ENCODE measurements at regions not wholly inside any gene's neighbourhood (a gene's known extent, or its start where the extent isn't known, plus 50 kb on each side); places are given as distances from the start of the nearest gene placed in this dataset.

DNA sequence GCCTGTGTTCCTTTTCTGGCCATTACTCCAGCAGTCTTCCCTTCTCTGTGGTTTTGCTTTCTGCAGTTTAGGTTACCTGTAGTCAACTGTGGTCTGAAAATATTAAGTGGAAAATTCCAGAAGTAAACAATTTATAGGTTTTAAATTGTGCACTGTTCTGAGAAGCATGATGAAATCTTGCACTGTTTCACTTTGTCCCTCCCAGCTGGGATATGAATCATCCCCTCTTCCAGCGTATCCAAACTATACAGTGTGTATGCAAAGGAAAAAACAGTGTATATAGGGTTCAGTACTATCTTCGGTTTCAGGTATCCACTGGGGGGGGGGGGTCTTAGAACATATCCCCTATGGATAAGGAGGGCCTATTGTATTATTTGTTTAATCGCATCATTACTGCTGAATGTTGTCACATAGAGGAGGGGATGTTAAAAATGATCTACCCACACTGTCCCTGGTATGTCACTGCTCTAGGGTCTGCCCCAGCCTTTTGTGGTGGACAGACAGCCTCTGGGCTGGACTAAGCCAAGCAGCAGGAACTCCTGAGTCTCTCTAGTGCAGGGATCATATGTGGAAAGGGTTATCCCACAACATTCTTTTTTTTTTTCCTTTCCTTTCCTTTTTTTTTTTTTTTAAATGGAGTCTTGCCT is 109.1 kb upstream of the MAX start:
- no peaks in the 10 kb centered on the region for H4K20me1 ChIP-seq (ENCODE audit: low read length)
- peak overlapping the region; percentile 41 for H3K4me2 ChIP-seq (ENCODE audit: low read length)
- H3K27ac ChIP-seq (ENCODE audit: low read length): peak overlapping the region; percentile 51
- BruUV-seq (replicated peaks): no TSS peak
- H3F3A ChIP-seq (ENCODE audit: low read length, unreplicated experiment): no peaks in the 10 kb centered on the region
- no peaks in the 10 kb centered on the region for H3K9me2 ChIP-seq (replicated peaks; ENCODE audit: low read length)
- H3K79me2 ChIP-seq (ENCODE audit: low read length): no peaks in the 10 kb centered on the region
- no peaks in the 10 kb centered on the region for H3K27me3 ChIP-seq (ENCODE audit: low read length)
- POLR2A ChIA-PET (ENCODE audit: unreplicated experiment): no interaction called here
- H3K9ac ChIP-seq (ENCODE audit: low read length): peak overlapping the region; percentile 23
- TF ChIP-seq EZH2 (IDR thresholded peaks at IDR 0.05; ENCODE audit: low read length, unreplicated experiment) (no peak), EZH2phosphoT487 (IDR thresholded peaks at IDR 0.05; ENCODE audit: borderline replicate concordance, low read length) (no peak)
- TF ChIP-seq, protein P1, sequence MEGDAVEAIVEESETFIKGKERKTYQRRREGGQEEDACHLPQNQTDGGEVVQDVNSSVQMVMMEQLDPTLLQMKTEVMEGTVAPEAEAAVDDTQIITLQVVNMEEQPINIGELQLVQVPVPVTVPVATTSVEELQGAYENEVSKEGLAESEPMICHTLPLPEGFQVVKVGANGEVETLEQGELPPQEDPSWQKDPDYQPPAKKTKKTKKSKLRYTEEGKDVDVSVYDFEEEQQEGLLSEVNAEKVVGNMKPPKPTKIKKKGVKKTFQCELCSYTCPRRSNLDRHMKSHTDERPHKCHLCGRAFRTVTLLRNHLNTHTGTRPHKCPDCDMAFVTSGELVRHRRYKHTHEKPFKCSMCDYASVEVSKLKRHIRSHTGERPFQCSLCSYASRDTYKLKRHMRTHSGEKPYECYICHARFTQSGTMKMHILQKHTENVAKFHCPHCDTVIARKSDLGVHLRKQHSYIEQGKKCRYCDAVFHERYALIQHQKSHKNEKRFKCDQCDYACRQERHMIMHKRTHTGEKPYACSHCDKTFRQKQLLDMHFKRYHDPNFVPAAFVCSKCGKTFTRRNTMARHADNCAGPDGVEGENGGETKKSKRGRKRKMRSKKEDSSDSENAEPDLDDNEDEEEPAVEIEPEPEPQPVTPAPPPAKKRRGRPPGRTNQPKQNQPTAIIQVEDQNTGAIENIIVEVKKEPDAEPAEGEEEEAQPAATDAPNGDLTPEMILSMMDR (conservative IDR thresholded peaks at IDR 0.05; ENCODE audit: low read depth, low read length): no peak
- DNase-seq (peak; percentile 85), ATAC-seq (peak; percentile 97)
- H3K4me1 ChIP-seq (ENCODE audit: insufficient read depth, low read length): peaks cover 31% of the 10 kb centered on the region
- H3K4me3 ChIP-seq (ENCODE audit: low read length): peak overlapping the region; percentile 20; the same call in 1 of the 2 replicates
- intact Hi-C loops (cut with micrococcal nuclease): loop anchor here (1.0 to 5.0 kb wide), 4 partner anchors 27 to 621 kb away; no protein-coding TSS in a partner anchor
- CTCF ChIA-PET: interaction anchor here (0.5 to 0.9 kb wide), 3 partner anchors 9 to 200 kb away, joined by 3 to 4 read pairs (median 3); no protein-coding TSS in a partner anchor
- H3K9me3 ChIP-seq (ENCODE audit: low read length): no peaks in the 10 kb centered on the region
- H3K36me3 ChIP-seq (ENCODE audit: low read depth, low read length): no peaks in the 10 kb centered on the region
- 0 out of 2 replicates have a peak overlapping the region, but pooled peaks have one; percentile 36 for H2AFZ ChIP-seq (ENCODE audit: low read length)

DNA sequence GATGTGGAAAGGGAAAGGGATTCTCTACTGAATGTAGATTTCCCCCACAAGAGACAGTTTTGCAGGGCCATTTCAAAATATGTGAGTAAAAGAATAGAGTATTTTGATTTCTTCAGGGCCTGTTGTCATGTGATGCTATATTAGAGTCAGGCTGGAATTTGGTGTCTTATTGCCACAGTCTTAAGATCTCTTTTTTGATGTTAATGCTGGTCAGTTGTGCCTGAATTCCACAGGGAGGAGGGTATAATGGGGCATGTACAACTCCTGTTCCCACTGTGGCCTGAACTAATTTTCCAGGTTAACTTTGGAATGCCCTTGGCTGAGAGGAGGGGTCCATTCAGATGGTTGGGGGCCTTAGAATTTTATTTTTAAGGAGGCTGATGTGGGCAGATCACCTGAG is 111.0 kb upstream of the MAX start:
- ATAC-seq: no peak
- TF ChIP-seq EZH2phosphoT487 (IDR thresholded peaks at IDR 0.05; ENCODE audit: borderline replicate concordance, low read length): no peak

DNA sequence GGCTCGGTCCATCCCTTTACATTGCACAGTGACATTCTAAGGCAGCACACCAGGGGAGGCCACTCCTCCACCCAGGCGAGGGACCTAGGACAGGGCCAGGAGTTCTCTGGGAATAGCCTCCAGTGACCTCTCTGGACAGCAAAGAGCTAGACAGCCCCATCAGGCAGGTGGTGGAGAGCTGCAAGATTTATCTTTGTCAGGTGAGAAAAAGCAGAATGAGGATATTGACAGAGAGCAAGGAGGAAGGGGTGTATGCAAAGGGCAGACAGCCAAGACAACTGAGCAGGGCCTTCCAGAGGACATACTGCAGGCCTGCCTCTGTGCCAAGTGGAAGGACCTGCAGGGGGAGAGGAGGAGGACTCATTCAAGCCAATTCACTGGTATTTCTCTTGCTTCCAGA is 112.4 kb upstream of the MAX start:
- Histone ChIP-seq H3K4me3 (ENCODE audit: low read length) (no peak overlapping the region), H3K27ac (ENCODE audit: low read length) (no peak overlapping the region), H3K36me3 (ENCODE audit: low read depth, low read length) (no peaks in the 10 kb centered on the region), H3K79me2 (ENCODE audit: low read length) (no peaks in the 10 kb centered on the region), H3K27me3 (ENCODE audit: low read length) (no peaks in the 10 kb centered on the region), H3K9ac (ENCODE audit: low read length) (no peak overlapping the region), H4K20me1 (ENCODE audit: low read length) (no peaks in the 10 kb centered on the region), H3K9me2 (replicated peaks; ENCODE audit: low read length) (no peaks in the 10 kb centered on the region), H3K4me1 (ENCODE audit: insufficient read depth, low read length) (peaks cover 22% of the 10 kb centered on the region), H3F3A (ENCODE audit: low read length, unreplicated experiment) (no peaks in the 10 kb centered on the region), H3K9me3 (ENCODE audit: low read length) (no peaks in the 10 kb centered on the region), H2AFZ (ENCODE audit: low read length) (no peak overlapping the region), H3K4me2 (ENCODE audit: low read length) (no peak overlapping the region)
- BruUV-seq (replicated peaks): no TSS peak
- POLR2A ChIA-PET (ENCODE audit: unreplicated experiment): no interaction called here
- ATAC-seq (no peak), DNase-seq (no peak)
- TF ChIP-seq EZH2 (IDR thresholded peaks at IDR 0.05; ENCODE audit: low read length, unreplicated experiment) (no peak), EZH2phosphoT487 (IDR thresholded peaks at IDR 0.05; ENCODE audit: borderline replicate concordance, low read length) (no peak)
- TF ChIP-seq, protein P1 (conservative IDR thresholded peaks at IDR 0.05; ENCODE audit: low read depth, low read length): no peak
- intact Hi-C loops (cut with micrococcal nuclease): loop anchor here (5.0 kb wide), 1 partner anchor 618 kb away; no protein-coding TSS in a partner anchor
- CTCF ChIA-PET: no interaction called here

More for the DNA sequence above, 111.0 kb upstream of the MAX start:
- Histone ChIP-seq H3K4me2 (ENCODE audit: low read length) (no peak overlapping the region), H3K79me2 (ENCODE audit: low read length) (no peaks in the 10 kb centered on the region), H3K9ac (ENCODE audit: low read length) (no peak overlapping the region), H2AFZ (ENCODE audit: low read length) (no peak overlapping the region), H3K4me3 (ENCODE audit: low read length) (no peak overlapping the region), H3K27ac (ENCODE audit: low read length) (no peak overlapping the region), H3K36me3 (ENCODE audit: low read depth, low read length) (no peaks in the 10 kb centered on the region), H3F3A (ENCODE audit: low read length, unreplicated experiment) (no peaks in the 10 kb centered on the region), H4K20me1 (ENCODE audit: low read length) (no peaks in the 10 kb centered on the region), H3K9me2 (replicated peaks; ENCODE audit: low read length) (no peaks in the 10 kb centered on the region), H3K4me1 (ENCODE audit: insufficient read depth, low read length) (peaks cover 22% of the 10 kb centered on the region), H3K9me3 (ENCODE audit: low read length) (no peaks in the 10 kb centered on the region), H3K27me3 (ENCODE audit: low read length) (no peaks in the 10 kb centered on the region)
- DNase-seq: no peak
- intact Hi-C loops (cut with micrococcal nuclease): loop anchor here (5.0 kb wide), 1 partner anchor 619 kb away; no protein-coding TSS in a partner anchor
- BruUV-seq (replicated peaks): no TSS peak
- ChIA-PET POLR2A (ENCODE audit: unreplicated experiment) (no interaction called here), CTCF (no interaction called here)
